ENCODE measurements at regions not wholly inside any gene's neighbourhood (a gene's known extent, or its start where the extent isn't known, plus 50 kb on each side); places are given as distances from the start of the nearest gene placed in this dataset.
"Not testable (repeated sequence)": the region's sequence is repeated elsewhere in the genome, so short reads cannot be mapped to it uniquely, and the experiment has no call there.

DNA sequence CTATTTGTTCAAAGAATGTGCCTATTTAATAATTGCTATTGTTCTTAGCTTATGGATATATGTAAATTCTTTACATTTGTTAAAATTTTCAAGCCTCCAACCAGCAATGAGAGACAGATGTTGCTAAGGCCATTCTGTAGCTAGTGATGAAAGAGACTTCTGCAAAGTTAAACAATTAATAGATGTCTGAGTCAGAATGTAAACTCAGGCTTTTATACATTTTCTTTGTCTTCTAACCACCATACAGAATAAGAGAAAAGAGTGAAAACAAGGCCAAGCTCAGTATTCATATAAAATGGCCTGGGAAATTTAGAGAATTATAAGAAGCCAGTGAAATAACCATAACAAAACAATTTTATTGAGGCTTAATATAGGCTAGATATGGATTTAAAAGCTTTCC, 1102.3 kb upstream of the SEL1L start:
- DNase-seq = no peak

DNA sequence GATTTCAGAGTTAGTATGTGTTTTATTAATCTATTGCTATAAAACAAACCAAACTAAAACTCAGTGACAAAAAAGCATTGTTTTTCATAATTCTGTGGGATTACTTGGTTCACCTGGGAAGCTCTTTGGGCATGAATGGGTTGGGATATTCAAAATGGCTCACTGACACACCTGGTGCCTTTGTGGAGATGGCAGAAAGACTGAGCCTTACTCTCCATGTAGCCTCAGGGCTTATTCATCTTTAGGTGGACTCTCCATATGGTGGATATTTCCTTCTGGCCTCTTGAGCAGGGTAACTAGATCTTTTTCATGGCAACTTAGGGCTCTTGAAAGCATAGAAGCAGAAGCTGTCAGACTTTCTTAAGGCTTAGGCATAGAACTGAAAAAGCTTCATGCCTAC, 1102.8 kb upstream of the SEL1L start:
- no peak for DNase-seq

- no peak for DNase-seq
Measured at GRCh38 chr14:82641050-82641540, 1107.4 kb upstream of the SEL1L start.

DNA sequence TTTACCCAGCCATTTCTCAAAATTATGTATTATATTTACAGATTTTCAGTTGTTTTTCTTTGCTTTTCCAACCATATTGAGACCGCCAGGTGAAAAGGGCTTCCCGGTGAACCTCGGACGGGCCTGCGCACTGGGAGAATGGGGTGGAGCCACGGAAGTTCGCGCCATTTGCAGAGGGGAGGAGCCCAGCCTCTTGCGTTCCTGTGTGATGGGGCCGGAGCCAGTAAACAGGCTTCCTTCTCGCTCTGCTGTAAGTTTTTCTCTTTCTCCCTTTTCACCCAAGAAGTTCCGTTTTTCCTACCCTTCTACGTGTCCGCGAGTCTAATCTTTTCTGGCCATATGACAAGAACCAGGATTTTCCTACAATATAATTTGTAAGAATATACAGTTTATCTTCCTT, 1108.8 kb upstream of the SEL1L start:
- DNase-seq = peak; percentile 28

- DNase-seq = no peak
Measured at GRCh38 chr14:82647088-82647810, 1113.6 kb upstream of the SEL1L start.

- DNase-seq = no peak
Measured at GRCh38 chr14:82655770-82656169, 1122.1 kb upstream of the SEL1L start.

- DNase-seq = no peak
Measured at GRCh38 chr14:82657186-82657675, 1123.6 kb upstream of the SEL1L start.

DNA sequence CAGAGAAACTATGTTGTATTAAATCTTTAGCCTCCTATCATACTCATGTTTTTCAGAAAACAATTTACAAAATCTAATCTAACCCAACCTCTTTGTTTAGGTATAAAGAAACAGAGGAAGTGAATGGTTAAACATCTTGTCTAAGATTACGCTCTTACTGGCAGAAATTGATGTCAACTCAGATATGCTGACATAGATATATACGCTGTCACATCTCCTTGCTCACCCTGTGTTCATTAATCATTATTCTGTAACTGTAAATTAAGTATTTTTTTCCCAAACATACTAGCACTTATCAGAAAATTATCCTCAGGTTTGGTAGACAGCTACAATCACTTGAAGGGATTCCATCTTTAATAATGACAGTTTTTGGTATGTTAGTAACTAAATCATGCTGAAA, 1127.6 kb upstream of the SEL1L start:
- DNase-seq = no peak

DNA sequence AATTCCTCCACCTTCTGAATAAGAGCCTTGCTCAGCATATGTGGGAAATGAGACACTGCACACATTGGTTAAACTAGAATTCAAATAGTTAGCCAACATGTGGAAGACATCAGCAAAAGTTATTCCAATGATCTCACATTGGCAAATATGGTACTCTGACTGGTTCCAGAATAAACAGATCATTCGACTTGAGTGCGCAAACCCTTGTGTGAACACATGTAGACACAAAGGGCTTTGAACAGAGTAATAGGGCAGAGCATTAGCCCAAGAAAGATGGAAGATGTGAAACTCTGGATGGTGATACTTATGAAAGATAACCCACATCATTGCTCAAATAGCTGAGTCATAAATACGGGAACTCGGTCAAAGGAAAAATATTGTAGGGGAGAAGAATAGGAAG, 1133.4 kb upstream of the SEL1L start:
- no peak for DNase-seq

GRCh38 chr14:82667501-82667900, 1133.8 kb upstream of the SEL1L start:
- no peak for DNase-seq

DNA sequence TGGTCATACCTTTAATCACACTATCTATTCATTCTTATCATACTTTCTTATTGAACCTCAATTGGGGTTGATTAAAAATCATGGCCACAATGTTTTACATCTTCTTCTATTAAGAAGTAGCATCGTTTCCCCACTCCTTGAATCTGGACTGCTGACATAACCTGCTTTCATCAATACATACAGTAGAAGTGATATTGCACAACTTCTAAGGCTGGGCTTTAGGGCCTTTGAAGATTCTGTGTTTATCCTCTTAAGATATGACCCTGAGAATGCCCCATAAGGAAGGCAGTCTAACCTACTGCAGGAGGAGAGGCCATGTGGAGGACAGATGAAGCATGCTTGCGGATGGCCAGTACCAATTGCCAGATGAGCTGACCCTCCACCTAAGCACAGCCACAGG, 1142.8 kb upstream of the SEL1L start:
- DNase-seq = no peak

- no peak for DNase-seq
Measured at GRCh38 chr14:82689948-82690347, 1156.3 kb upstream of the SEL1L start.

DNA sequence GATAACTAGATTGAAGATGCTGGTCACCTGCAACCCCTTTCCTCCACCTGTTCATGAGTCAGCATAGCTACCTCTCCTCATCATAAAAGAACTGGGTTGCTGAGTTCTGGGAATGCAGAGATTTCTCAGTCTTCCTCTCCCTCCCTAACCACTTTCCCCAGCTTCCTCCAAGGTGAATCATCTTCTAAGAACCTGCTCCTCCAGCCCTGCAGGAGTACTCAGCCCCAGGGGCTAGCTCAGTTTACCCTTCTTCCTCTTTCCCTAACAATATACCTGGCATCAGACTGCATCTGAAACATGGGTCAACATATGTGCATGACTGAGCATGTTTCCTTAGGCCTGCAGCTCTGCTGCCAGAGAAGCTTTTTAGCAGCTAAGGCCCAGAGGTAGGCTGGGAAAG, 1157.5 kb upstream of the SEL1L start:
- DNase-seq = not testable (repeated sequence)

GRCh38 chr14:82694820-82695219, 1161.2 kb upstream of the SEL1L start:
- DNase-seq = no peak

- DNase-seq = no peak
Measured at GRCh38 chr14:82704218-82704617, 1170.6 kb upstream of the SEL1L start.

DNA sequence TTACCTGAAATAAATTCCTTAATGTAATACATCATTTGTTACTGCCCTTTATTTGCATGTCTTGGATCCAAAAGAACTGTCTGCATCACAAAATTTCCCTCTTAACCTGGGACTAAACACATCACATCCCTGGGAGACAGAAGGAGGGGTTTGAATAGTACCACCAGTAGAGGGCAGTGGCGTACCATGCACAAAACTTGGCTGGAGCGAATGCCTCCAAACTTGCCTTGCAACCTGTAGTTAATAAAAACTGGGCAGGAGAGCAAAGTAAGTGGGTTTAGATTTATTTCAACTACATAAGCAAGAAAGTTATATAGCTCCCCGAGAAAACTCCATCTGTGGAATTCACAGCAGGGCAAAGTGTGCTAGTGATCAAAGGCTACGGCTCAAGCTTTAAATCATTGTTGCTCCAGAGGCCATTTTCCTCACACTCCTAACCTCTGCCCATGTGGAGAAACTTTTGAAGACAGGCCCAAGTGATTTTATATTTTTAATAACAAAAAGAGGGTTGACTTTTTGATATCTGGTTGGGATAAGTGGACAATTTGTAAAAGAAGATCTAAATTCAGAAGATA, 1176.7 kb upstream of the SEL1L start:
- DNase-seq = peak; percentile 75

DNA sequence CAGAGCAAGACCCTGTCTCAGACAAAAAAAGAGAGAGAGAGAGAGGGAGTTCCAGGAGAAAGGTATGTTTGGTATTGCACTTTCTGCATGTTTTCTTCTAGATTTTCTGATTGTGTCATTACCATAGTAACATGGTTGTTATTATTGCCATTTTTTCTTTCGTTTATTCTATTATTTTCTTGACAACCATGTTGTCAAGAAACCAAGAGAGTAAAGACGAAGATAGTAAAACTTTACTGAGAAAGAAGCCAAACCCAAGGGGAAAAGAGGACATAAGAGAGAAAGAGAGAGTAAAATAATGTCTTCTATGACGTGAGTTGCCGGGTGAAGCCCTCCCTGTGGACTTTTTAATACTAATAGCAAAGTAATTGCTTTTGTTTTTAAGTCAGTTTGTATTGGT, 1186.0 kb upstream of the SEL1L start:
- no peak for DNase-seq

GRCh38 chr14:82720431-82720830, 1186.8 kb upstream of the SEL1L start:
- DNase-seq = no peak

- peak; percentile 88 for DNase-seq
Measured at GRCh38 chr14:82720946-82721345, 1187.3 kb upstream of the SEL1L start.

- no peak for DNase-seq
Measured at GRCh38 chr14:82724316-82724715, 1190.7 kb upstream of the SEL1L start.

GRCh38 chr14:82725213-82725612, 1191.6 kb upstream of the SEL1L start:
- DNase-seq = no peak

GRCh38 chr14:82731526-82731925, 1197.9 kb upstream of the SEL1L start:
- DNase-seq = no peak

DNA sequence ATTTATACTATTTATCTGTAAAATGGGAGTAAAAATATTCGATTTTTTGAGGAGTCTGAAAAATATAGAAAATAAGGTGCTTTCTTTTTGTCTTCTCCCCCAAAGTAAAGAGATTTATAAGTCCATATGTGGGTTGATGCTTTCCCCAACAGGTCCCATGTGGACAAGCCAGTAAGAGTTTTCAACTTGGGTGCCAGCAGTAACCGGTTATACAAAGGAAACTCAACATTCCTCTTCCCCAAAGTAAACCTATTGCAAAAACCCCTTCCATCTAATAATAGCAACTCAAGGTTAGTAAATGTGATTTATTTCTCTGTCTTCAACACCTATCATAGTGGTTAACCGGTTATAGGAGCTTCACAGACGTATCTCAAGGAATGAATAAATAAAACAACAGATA, 1206.9 kb upstream of the SEL1L start:
- no peak for DNase-seq

- no peak for DNase-seq
Measured at GRCh38 chr14:82755476-82755875, 1221.8 kb upstream of the SEL1L start.

DNA sequence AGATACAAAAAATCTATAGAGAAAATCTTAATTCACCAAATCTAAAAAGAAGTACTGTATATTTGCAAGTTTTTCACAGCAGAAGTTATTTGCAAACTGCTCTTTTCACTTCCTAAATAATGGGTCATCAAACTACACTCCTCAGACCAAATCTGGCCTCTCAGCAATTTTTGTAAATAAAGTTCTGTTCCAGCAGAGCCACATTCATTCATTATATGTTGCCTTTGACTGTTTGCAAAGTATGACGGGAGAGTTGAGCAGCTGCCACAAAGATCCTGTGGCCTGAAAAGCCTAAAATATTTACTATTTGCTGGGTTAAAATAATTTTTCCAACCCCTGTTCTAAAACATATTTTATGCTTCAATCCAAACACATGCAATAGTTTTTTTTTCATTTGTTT, 1222.3 kb upstream of the SEL1L start:
- no peak for DNase-seq

All from NCI-H2107 (cell line).